ENCODE measurements at regions not wholly inside any gene's neighbourhood (a gene's known extent, or its start where the extent isn't known, plus 50 kb on each side); places are given as distances from the start of the nearest gene placed in this dataset.
"Not testable (repeated sequence)": the region's sequence is repeated elsewhere in the genome, so short reads cannot be mapped to it uniquely, and the experiment has no call there.

DNA sequence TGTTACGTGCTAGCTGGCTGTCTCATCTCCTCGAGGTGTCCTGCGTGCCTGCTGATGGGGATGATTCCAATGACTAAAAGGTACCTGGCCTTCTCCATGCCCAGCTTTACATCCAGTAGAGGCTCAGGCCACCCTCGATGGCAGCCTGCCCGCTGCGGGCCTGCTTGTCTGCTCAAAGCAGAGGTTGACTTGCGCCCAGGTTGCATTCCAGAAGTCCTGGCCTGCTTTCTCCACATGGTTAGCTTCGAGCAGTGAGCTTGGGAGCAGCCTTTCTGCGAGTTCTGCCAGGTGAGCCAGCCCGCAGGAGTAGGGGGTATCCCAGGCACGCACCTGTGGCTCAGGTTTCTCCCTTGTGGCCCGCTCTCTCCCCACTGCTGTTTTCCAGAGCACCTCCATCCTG, 175.0 kb upstream of the PLGLB2 start:
- not testable (repeated sequence) for DNase-seq (ENCODE audit: low read depth in 3 of 3)

DNA sequence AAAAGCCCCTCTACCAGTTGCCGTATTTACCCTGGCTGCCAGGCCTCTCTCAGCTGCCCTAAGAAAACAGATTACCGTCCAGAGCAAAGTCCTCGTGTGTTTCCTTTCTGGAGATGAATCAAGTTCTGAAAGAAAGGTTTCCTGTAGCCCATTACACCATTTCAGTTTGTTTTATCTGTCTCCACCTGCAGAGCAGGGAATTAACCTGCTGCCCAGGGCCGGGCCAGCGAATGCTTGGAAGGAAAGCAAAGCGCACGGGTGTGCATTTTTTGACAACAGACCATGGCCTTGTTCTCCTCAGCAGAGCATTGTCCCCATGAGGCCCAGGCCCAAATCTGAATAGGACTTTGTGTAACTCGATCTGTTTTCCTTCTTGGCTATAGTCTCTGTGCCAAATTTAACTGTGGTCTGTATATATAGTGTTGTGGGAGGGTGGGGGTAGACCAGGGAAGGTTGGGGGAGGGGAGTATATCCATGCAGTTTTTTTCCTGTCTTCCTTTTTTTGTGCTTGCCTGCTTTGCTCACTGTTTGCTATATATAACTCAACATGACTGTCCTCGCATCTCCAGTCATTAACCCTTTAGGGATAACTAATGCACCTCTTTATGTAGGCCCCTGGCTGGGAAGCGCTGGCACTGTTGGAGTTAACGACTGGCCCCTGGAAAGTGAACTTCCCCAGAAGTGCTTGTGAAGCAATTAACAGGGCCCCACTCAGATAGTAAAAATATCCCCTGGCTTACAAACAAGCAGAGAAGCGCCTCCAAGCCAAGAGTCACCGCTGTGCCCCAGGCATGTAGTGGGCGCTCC, 174.3 kb upstream of the PLGLB2 start:
- DNase-seq (ENCODE audit: low read depth in 3 of 3): not testable (repeated sequence)

GRCh38 chr2:87574193-87575119, 173.4 kb upstream of the PLGLB2 start:
- DNase-seq (ENCODE audit: low read depth in 3 of 3): not testable (repeated sequence)

- DNase-seq (ENCODE audit: low read depth in 3 of 3): not testable (repeated sequence)
Measured at GRCh38 chr2:87575138-87575537, 172.7 kb upstream of the PLGLB2 start.

- DNase-seq (ENCODE audit: low read depth in 3 of 3): not testable (repeated sequence)
Measured at GRCh38 chr2:87577358-87577757, 170.5 kb upstream of the PLGLB2 start.

GRCh38 chr2:87582152-87582551, 165.7 kb upstream of the PLGLB2 start:
- not testable (repeated sequence) for DNase-seq (ENCODE audit: low read depth in 3 of 3)

DNA sequence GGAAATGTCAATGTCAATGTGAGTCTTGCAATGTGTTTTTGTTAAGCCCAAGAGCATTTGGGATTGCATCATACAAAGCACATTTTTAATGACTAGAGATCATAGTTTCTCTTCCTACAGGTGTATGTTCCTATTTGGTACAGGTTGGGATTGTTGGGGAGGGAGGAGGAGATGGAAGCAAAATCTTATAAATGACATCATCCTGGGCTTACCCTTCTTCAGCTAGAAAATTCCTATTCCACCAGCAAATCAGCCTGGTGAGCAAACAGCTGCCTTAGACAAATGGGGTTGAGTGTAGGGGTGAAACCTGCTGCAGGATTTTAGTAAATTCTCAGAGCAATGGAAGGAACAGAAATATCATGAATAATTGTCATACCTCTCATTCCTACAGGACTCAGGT, 165.3 kb upstream of the PLGLB2 start:
- not testable (repeated sequence) for DNase-seq (ENCODE audit: low read depth in 3 of 3)

DNA sequence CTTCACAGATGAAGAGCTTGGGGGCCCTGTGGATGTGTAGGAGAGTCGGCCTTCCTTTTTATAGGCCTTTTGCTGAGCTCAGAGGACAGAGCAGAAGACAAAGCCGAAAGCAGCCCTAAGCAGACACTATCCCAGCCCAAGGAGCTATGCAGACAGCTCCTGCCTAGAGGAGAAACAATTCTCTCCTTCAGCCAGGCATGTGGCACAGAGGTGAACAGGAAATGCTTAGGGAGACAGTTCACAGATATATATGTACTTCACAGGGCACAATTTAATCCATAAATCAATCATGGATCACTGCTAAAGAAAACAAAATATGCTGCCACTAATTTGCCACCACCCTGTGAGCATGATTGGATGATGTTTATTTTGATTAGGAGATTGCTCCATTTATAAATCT, 164.5 kb upstream of the PLGLB2 start:
- not testable (repeated sequence) for DNase-seq (ENCODE audit: low read depth in 3 of 3)

- not testable (repeated sequence) for DNase-seq (ENCODE audit: low read depth in 3 of 3)
Measured at GRCh38 chr2:87583803-87584202, 164.1 kb upstream of the PLGLB2 start.

DNA sequence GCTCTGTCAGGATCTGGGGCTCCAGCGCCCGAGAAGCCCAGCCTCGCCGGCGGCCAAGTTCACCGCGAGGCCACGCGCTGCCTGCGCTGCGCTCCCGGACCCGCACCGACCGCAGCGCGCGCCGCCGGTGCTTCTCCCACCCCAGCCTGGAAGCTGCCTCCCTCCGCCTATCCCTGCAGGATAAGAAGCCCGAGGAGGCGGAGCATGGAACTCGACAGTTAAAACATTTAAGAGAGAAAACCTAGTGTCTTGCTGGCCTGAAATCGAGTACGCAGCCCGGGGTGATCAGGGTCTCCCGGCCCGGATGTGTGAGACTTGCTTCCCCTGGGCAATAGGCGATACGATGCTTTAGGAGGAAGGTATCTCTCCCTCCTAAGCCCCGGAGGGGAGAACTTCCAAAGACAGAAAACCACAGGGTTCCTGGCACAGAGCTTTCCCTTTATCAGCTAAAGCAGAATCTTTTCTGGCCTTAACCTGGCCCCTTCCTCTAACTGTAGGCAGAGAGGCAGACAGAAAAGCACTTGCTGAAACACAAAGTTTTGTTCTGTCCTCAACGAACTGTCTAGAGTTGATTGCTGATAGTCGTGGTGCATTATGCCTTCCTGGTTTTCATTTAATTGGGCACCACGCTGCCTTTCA, 163.5 kb upstream of the PLGLB2 start:
- not testable (repeated sequence) for DNase-seq (ENCODE audit: low read depth in 3 of 3)

- DNase-seq (ENCODE audit: low read depth in 3 of 3): not testable (repeated sequence)
Measured at GRCh38 chr2:87587934-87588333, 160.0 kb upstream of the PLGLB2 start.

DNA sequence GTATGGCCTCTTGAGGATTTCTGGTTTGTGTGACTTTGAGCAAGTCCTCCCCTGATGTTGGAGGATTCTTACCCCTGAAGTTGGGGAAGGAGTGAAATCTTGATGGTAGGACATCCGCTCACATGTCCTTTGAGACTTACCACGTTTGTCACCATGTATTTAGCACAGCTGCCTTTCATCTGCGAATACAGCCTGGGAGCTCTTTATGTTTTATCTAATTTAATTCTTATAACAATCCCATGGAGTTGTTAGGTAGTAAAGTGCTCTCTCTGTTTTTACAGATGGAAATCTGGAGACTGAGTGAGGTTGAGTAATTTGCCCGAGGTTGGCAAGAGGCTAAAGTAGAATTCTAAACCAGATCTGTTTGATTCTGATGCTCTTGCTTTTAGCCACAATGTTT, 154.9 kb upstream of the PLGLB2 start:
- not testable (repeated sequence) for DNase-seq (ENCODE audit: low read depth in 3 of 3)

- DNase-seq (ENCODE audit: low read depth in 3 of 3): peak in 1 of 3 donors; percentile 16
Measured at GRCh38 chr2:87593784-87594610, 153.9 kb upstream of the PLGLB2 start.

DNA sequence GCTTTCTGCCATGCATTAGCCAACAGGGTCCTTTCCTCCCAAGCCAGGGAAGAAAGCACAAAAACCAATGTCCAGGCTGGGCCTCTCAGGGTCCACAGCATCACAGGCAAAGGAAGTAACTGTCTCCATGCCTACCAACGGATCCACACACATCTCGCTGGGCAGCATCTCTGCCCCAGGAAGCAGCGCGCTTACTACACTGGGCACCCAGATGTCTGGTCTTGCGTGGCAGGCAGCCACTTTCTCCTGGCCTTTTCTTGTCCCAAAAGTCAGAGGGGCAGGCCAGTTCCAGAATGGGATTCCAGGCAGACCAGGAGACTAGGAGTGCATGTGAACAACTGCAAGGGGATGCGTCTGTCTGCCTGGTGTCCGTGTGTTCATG, 153.3 kb upstream of the PLGLB2 start:
- DNase-seq (ENCODE audit: low read depth in 3 of 3): not testable (repeated sequence)

DNA sequence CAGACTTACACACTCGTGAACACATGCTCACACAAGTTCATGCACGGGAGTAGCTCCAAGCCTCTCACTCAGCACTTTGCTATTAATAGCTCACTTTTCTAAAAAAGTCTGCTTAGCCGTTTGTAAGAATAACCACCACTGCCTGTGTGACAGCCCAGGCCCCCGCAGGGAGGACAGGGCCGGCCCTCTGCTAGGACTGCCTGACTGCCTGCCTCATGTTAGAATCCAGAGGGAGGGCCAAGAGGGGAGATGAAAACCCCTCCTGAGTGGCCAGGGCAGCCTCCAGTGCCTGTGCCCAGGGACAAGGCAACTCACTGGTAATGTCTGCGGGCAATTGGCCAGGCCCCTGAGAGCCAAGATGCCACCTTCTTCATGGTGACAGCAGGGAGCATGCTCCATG, 152.9 kb upstream of the PLGLB2 start:
- not testable (repeated sequence) for DNase-seq (ENCODE audit: low read depth in 3 of 3)

GRCh38 chr2:87600961-87601360, 146.9 kb upstream of the PLGLB2 start:
- DNase-seq (ENCODE audit: low read depth in 3 of 3): not testable (repeated sequence)

GRCh38 chr2:87602118-87602517, 145.8 kb upstream of the PLGLB2 start:
- DNase-seq (ENCODE audit: low read depth in 3 of 3): not testable (repeated sequence)

DNA sequence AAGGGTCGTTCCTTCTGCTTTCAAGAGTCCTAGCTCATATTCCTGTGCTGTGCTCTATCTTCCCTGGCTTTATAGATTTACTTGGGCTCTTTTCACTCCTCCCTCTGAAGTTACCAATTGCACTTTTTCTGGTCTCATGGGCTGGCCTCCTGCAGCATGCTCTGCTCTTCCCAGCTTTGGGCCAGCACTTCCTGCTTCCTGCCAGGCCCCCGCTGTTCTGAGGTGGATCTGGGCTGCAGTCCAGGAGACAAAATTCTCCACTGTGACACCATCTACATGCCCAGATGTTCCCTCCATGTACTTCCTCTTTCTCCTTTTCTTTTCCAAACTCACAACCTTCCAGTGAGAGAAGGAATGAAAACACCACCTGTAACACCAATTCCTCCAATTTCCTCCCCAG, 145.2 kb upstream of the PLGLB2 start:
- DNase-seq (ENCODE audit: low read depth in 3 of 3): not testable (repeated sequence)

- not testable (repeated sequence) for DNase-seq (ENCODE audit: low read depth in 3 of 3)
Measured at GRCh38 chr2:87603418-87604278, 144.2 kb upstream of the PLGLB2 start.

- DNase-seq (ENCODE audit: low read depth in 3 of 3): not testable (repeated sequence)
Measured at GRCh38 chr2:87604279-87604818, 143.5 kb upstream of the PLGLB2 start.
